ENCODE measurements at regions not wholly inside any gene's neighbourhood (a gene's known extent, or its start where the extent isn't known, plus 50 kb on each side); places are given as distances from the start of the nearest gene placed in this dataset.

DNA sequence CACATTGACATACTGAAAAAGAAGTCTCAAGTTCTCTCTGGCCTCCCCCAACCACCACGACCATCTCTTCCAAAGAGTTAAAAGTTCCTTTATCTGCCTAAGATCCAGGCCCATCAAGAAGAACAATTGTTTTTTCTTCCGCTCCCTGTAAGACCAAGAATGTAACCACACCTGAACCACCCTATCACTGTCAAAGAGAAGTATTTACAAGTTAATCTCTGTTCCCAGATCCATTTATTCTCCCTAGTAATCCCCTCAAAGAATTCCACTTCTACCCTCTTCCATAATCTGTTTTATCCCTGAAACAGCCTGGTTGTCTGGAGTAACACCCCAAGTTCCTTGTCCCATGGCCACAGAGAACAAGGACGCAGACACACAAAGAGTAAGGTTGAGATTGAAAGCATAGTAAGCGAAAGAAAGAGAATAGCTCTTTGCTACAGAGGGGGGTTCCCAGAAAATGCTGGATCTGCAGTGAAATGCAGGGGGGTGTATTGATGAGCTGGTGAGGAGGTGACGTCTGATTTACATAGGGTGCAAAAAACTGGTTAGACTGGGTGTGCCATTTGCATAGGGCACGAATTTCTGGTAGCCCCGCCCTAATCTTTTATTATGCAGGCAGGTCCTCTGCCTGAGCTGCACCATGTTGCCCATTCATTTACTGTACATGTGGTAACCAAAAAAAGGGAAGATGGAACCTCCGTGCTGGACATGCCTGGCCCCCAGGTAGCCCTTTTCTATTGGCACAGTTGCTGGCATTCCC lies 122.0 kb downstream of the SKIDA1 start:
- TF ChIP-seq POLR2A (IDR thresholded peaks at IDR 0.05) (no peak), EP300 (IDR thresholded peaks at IDR 0.05) (no peak)

All from stomach (tissue), 4 donors.